NCI-H1417 treated with DMSO at 0.1 percent for 48 hours (cell line): ENCODE measurements at regions not wholly inside any gene's neighbourhood (a gene's known extent, or its start where the extent isn't known, plus 50 kb on each side); places are given as distances from the start of the nearest gene placed in this dataset.

Source experiments
- DNase-seq: peaks from one replicate; lab custom pipeline; 2025; lab: John Stamatoyannopoulos, UW

DNA sequence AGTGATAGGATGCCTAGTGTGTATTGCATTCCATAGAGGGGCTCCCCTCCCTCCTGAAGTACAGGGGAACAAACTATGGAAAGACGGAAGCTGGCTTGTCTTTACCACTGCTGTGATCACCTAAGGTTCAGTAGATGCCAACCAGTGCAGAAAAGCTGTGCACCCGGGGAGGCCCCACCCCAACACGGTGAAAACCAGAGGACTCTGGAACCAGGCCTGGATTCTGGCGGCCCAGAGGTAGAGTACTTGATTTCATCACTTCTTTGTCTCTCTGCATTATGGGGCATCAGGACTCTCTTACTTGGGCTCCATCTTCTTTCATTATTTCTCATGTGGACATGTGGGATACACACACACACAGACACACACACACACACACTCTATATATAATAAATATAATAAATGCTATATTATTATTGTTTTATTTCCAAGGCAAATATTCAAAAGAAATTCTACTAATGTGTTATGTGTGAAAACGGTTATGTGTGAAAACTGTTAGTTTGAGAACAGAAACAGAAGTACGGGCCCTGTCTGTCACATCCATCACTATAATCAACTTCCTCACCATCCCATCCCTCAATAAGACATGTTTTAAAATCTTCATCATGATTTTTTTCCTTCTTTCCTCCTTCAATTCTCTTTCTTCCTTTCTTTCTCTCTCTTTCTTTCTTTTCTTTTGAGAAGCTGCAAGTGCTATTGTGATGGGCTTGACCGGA is 152.4 kb upstream of the CMC1 start:
- no peak for DNase-seq

DNA sequence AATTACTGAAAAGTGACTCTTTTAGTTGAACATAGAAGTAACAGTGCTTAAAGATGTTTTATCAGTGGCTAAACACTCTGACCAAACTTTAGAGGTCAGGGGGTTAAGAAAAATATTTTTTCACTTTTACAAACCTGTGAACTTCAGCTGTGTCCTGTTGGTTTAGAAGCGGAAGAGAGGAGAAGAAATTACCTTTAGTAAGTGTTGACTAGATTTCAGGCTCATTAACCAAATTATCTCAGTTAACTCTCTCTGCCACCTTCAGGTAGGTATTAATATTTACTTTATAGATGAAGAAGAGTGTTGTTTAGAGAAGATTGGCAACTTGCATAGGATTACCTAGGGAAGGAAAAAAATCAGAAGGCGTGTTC is 151.9 kb upstream of the CMC1 start:
- no peak for DNase-seq

DNA sequence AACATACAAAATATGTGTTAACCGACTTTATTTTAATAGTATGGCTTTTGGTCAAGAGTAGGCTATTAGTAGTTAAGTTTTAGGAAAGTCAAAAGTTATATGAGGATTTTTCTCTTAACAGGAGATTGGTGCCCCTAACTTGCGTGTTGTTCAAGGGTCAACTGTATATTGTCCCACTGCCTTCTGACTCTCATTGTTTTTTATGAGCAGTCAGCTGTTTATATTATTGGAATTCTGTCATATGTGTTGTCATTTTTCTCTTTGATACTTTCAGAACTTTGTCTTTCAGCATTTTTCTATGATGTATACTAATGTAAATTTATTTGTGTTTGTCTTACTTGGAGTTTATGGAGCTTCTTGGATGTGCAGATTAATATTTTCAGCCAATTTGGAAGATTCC is 142.1 kb upstream of the CMC1 start:
- DNase-seq, result no peak

DNA sequence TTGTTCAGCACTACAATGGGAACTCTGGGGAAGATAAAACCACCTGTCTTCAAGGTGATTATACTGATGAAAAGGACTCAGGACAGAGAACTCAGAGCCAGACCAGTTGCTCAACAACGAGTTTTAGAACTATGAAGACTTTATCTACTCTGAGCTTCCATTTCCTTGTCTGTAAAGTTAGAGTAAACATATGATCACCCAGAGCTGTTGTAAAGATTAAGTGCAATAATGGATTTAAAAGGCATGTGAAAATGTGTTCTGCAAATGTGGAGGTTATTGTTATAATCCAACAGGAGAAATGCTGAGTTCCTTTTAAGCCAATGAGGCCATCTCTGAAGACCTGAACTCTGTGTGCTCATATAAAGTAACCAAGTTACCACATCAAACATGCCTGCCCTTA is 139.7 kb upstream of the CMC1 start:
- DNase-seq, result no peak

DNA sequence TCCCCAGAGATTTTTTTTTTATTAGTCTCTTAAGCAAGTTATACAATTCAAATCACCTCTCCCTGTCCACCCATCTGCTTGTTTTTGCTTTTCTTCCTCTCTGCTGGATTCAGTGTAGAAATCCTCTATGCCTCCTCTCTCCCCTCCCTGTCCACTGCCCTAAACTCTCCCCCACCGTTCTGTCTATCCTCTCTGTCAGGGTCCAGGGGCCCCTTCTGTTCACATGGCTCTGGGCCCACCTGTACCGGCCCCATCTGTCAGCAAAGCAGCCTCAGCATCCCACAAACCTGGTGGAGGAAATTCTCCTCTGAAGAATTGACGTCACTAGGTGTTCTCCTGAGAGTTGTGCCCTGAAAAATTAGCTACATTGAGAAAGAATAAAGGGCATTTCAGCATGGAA is 137.6 kb upstream of the CMC1 start:
- no peak for DNase-seq

DNA sequence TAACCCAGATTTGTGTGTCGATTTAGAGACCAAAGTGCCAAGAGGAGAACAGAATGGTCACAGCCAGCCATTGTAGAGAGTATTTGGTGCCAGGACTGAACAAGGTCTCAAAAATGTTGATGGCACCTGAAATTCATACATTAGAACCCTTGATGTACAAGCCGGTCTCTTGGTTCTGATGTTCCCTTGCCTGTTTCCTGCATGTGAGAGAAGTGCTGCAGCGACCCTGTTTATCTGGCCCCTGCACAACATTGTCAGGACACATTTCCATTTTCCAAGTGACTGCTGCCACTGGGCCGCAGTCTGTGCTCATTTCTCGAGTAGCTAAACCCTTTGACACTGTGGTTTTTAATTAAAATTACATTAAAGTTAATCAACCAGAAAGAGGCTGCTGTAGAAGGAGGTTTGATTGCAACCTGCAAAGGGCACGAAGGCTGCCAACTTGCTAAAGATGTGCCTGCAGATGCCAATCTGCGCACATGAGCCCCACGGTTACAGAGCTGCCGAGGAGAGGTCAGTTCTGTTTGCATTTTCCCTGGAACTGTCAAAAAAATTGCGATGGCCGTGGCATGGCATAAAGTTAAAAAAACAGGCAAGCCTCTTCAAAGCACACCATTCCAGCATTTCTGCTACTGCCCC is 136.4 kb upstream of the CMC1 start:
- no peak for DNase-seq

DNA sequence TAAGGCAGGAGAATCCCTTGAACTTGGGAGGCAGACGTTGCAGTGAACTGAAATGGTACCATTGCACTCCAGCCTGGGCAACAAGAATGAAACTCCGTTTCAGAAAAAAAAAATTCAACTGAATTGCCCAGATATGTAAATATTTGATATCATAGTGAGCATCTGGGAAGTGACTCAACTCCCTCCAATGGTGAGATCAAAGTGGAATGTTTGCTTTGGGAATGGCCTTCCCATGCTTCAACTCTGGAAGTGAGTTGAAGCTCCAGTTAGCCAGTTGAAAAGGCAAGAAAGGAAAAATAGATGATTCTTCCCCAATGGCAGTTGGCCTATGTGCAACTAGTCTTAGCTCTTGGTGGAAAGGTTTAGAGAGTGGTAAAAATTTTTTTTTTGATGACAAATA is 131.6 kb upstream of the CMC1 start:
- no peak for DNase-seq

DNA sequence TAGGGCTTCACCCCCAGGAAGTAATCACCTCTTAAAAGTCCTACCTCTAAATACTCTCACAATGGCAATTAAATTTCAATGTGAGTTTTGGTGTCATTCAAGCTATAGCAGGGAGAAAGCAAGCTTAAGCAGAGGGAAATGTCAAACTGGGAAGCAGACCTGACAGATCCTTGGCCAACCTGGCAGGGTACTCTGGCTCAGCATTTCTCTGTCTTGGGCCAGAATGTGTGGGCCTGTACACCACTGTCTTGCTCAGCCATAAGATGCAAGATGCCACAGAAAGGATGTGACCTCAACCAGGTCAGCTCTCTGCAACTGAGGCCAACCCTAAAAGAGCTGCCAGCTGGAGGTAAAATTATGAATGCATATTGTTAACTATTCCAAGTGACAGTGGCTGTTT is 130.6 kb upstream of the CMC1 start:
- no peak for DNase-seq

DNA sequence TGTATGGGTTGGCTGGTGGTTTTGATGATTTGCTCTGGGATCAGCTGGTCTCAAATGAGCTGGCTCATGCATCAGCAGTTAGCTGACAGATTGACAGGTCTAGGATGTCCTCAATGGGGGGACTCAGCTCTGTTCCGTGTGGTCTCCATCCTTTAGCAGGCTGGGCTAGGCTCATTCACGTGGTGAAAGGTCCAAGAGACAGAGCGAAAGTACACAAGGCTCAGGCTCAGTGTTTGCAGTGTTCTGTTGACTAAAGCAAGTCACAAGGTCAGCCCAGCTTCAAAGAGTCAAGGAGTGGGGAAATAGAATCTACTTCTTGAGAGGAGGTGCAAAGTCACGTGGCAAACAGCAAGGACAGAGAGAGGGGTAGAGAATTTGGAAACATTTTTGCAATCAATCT is 126.5 kb upstream of the CMC1 start:
- no peak for DNase-seq

DNA sequence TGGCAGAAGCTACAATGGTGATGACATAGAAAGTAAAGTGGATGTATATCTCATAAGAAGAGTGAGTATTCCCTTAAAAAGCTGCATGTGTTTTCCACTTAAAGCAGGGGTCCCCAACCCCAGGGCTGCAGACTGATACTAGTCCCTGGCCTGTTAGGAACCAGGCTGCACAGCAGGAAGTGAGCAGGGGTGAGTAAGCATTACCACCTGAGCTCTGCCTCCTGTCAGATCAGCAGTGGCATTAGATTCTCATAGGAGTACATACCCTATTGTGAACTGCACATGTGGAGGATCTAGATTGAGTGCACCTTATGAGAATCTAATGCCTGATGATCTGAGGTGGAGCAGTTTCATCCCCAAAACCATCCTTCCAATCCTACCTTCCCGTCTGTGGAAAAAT is 126.1 kb upstream of the CMC1 start:
- no peak for DNase-seq

DNA sequence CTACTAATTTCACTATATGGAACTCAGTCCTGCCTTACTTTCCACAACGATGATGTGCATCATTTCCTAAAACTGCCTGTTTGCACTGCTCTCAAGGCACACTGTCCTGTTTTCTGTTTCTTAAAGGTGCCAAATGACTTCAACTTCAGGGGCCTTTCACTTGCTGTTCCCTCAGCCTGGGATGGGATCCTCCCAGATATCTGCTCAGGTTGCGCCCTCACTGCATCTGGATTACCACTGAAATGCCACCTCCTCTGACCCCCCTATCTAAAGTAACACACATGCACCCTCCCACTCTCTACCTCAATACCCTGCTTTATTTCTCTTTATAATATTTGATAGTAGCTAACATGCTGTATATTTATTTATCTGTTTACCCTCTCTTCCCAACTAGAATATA is 123.8 kb upstream of the CMC1 start:
- DNase-seq, result no peak

DNA sequence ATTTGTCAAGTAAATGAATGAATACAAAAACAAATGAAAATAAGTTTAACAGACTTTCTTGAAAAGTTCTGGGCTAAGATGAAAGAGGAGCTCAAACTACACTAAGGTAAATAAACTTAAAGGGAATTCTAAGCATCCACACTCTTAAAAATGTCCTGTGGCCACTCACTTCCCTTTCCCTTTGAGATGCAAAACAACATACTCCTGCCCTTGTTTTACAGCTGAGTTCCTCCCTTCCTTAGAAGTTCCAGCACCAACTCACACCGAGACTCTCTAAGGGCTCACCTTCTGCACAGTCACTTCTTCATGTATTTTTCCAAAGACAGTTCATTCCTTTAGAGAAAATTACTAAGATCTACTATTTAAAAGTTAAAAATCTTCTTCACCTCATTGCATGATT is 123.3 kb upstream of the CMC1 start:
- no peak for DNase-seq

DNA sequence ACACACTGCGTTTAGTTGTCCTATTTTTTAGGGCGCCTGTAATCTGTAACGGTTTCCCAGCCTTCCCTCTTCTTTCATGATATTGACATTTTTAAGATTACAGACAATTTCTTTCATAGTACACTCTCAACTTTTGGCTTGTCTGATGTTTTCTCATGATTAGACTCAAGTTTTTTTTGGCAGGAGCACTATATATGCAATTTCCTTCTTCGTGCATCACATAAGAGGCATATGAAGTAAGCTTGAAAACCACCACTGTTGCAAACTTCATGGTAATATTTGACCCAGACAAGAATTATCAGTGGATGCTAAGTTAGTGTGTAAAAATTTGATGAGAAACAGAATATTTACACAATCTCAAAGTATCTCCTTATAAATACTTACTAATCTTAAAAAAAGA is 119.2 kb upstream of the CMC1 start:
- no peak for DNase-seq

DNA sequence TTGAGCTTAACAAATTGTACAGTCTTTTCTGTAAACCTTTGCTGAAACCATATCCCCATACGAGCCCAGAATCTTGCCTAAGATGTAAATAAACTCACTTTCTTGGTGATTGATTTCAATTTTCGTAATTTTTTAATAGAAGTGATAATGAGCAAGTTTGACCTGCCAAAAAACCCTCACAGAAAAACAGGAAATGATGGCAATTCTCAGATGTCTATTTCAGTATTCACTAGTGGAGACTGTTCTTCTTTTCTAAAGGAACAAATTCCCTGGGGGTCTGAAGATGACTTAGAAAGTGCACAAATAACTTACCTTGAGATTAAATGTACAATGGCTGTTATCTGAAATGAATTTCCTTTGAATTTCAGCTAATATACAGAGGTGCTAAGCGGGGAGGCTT is 116.5 kb upstream of the CMC1 start:
- DNase-seq, result no peak

DNA sequence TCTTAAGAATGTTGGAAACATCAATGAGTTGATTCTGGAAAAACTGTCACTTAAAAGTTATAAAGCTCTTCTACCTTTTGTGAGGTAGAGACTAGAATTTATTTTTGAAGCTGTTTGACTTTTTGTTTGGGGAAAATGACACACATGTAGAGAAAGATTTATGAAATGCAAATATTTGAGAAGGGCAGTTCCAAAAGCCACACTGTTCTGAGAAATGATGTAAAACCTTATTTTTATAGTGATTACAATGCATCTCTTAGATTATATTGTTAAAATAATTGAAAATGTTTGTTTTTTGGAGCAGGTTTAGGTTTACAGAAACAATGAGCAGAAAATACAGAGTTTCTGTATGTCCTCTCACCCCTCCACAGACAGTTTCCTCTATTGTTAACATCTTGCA is 116.1 kb upstream of the CMC1 start:
- no peak for DNase-seq

DNA sequence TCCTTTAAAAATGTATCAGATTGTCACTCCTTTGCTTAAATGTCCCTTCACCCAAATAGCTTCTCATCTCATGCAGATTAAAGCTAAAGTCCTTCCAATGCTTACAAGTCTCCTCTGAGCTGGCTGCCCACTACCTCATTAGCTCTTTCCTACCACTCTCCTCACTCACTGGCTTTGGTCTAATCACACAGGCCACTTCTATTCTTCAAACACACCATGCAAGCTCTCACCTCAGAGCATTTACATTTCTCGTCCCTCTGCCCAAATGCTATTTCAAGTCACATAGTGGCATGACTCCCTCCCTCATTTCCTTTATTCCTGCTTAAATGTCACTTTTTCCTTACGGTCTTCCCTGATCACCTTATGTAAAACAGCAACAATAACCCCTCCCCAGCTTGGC is 110.6 kb upstream of the CMC1 start:
- DNase-seq, result no peak

DNA sequence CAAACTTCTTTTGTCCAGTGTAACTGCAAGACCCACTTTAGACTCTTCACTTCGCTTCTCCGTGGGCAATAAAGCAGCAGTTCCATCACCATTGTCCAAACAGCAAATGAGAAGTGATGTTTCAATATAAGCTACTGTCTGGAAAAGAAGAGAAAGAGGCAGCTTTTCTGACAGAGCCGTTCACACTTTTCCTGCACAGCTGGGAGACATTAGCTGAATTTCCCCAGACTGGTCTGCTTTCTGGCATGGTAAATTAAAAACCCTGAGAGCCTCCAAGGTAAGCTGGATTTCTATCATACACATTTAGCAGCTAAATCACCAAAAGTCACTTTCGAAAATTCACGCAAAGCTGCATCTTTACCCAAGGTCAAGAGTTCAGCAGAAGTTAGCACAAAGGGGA is 108.5 kb upstream of the CMC1 start:
- no peak for DNase-seq

DNA sequence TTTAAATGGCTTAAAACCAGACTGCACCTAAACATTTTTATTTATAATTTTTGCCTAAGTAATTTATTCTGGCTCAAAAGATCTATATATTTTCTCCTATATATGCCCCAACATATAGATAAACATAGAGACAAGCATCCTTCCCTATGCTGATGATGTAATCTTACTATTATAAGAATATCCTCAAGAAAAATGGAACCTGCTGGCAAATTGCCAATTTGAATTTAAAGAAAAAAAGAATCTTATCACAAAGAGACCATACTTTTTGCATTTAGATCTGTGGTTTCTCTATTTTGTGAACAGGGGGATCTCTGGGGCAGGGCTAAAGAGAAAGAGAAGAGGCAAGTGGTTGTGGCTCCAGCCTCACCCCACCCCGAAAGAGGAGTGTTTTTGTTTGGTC is 107.2 kb upstream of the CMC1 start:
- DNase-seq, result no peak

DNA sequence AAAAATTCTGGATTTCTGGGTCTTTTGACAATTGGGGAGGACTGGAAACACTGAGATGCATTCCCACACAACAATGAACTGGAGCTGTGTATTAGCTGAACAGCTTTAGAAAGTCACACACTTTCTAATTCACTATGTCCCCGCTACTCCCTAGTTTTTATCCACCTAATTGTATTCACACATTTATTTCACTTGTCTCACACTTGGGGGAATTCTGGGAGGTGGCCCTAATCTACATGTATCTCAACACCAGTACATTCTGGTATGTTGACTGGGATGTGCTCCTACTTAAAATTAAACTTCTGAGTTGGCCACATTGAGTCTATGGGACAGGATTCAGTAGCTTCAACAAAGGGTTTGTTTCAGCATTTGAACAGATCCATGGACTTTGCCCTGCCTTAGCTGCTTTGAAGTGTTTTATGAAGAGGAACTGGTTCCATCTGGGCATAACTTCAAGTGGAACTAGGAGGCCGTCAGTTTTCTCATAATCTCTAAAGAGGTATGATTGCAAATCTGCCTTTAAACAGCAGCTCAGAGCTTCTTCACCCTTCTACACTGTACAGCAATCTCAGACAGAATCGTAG is 106.5 kb upstream of the CMC1 start:
- no peak for DNase-seq

DNA sequence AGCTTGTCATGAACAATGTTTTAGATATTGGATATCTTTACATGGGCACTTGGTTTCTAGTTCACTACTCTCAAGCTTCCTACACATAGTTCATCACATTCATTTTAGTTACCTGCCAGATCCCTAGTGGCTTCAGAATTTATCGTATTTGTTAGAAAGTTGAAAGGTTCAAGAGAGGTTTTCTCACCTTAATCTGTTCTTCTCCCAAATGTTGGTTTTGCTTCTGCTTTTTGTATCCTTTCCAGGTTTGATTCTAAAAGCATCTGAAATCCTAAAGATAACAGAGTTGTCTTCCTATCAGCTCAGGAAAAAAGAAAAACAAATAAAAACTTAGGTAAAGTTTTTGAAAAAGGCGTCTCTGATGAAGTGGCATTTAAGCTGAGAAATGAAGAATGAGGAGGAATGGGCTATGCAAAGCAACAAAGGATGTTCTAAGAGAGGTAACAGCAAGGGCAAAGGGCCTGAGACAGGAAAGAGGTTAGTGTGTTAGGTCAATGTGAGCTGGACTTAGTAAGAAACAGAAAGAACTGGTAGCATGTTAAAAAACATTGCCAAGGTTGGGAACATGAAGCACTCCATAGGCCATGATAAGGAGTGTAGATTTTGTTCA is 104.7 kb upstream of the CMC1 start:
- DNase-seq, result no peak

DNA sequence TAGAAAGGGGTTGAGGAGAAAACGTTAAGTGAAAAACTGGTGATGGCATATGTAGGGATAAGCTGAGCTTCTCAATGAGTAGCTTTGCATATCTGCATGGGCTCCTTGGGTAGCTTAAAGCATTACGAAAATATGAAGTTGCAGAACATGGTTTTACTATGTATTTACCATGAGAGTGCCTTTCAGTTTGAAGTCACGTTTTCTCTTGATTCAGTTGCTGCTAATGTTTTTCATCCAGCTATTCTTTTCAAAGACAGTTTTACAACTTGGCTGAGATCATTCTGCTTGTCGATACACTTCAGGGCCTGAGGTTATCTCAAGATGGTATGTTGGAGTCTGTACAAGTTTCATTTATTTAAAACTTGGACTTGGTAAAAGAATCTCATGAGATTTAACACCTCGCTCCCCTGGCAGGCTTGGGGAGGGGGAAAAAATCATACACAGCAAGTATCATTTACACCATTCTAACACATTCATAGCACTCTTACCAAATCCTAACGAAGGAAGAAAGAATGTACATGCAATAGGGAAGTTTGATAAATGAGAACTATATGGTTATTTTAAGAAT is 103.3 kb upstream of the CMC1 start:
- DNase-seq, result no peak

DNA sequence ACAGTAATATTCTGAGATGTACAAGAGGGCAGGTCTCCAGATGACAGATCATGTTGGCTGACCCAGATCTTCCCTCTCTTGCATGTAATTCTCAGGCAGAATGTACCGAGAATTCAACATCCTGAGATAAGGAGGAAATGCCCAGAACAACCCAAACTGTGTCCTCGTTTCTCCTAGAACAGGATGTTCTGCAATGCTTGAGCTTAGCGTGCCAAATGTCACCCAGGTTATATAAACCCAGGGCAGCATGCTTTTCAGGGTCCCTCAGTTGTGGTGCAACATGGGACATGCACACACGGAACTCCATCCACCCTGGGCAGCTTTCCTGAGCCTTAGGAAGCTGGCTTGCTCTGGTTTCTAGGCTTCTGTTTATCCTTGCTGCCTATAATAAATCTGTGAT is 102.1 kb upstream of the CMC1 start:
- no peak for DNase-seq

DNA sequence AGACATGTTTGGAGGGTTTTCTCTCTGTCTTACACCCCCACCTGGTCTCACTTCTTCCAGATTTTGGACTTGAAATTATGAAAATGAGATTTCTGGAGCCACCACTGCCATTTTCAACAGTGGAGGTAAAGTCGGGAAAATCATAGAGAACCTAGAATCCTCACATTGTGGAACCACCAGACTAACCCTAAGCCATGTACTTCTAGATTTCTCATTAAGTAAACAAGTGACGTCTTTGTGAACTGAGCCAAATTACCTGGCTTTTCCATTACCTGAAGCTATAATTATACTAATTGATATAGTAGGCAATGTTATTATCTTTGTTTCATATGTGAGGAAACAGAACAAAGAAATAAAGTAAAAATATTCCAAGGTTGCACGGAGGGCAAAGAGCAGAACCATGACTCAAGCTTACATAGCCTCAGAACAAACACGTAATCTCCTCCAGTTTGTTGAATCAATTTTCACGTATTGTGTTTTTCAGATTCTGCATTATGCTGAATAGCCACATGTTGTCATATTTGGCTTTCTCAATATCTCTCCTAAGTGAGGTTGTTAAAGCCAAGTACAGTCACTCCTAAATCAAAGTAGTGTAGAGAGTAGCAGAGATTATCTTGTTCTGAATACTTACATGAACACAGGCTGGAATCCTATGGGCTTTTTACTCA is 101.3 kb upstream of the CMC1 start:
- no peak for DNase-seq
